HG02798 (cell line): ENCODE measurements at regions not wholly inside any gene's neighbourhood (a gene's known extent, or its start where the extent isn't known, plus 50 kb on each side); places are given as distances from the start of the nearest gene placed in this dataset.
"Not testable (repeated sequence)": the region's sequence is repeated elsewhere in the genome, so short reads cannot be mapped to it uniquely, and the experiment has no call there.

Experiments used
- ATAC-seq: cut with Tn5 transposase; IDR thresholded peaks from one replicate; pipeline ENCODE4 v1.9.1; 2021; ENCODE audit warnings: mild to moderate bottlenecking; ENCODE audit not compliant: unreplicated experiment, poor library complexity

GRCh38 chr2:7140306-7140705 is 223.1 kb downstream of the RNF144A start:
- ATAC-seq = no peak

- no peak for ATAC-seq
Observed at GRCh38 chr2:7145707-7146106, 228.5 kb downstream of the RNF144A start.

GRCh38 chr2:7146151-7146550 is 228.9 kb downstream of the RNF144A start:
- no peak for ATAC-seq

- ATAC-seq = no peak
Observed at GRCh38 chr2:7154656-7155055, 237.4 kb downstream of the RNF144A start.

GRCh38 chr2:7161501-7161900 is 244.3 kb downstream of the RNF144A start:
- no peak for ATAC-seq

GRCh38 chr2:7165736-7166135 is 248.5 kb downstream of the RNF144A start:
- no peak for ATAC-seq

- ATAC-seq = no peak
Observed at GRCh38 chr2:7167801-7168411, 250.7 kb downstream of the RNF144A start.

- ATAC-seq = no peak
Observed at GRCh38 chr2:7169593-7169992, 252.4 kb downstream of the RNF144A start.

- ATAC-seq = not testable (repeated sequence)
Observed at GRCh38 chr2:7178996-7179395, 261.8 kb downstream of the RNF144A start.

- ATAC-seq = no peak
Observed at GRCh38 chr2:7180638-7181370, 263.6 kb downstream of the RNF144A start.

GRCh38 chr2:7182525-7182924 is 265.3 kb downstream of the RNF144A start:
- no peak for ATAC-seq

GRCh38 chr2:7189106-7189505 is 271.9 kb downstream of the RNF144A start:
- no peak for ATAC-seq

GRCh38 chr2:7190587-7191324 is 273.5 kb downstream of the RNF144A start:
- ATAC-seq = no peak

- no peak for ATAC-seq
Observed at GRCh38 chr2:7191932-7192331, 274.7 kb downstream of the RNF144A start.

- ATAC-seq = no peak
Observed at GRCh38 chr2:7193457-7193856, 276.2 kb downstream of the RNF144A start.

GRCh38 chr2:7194950-7195349 is 277.7 kb downstream of the RNF144A start:
- ATAC-seq = no peak

- no peak for ATAC-seq
Observed at GRCh38 chr2:7196883-7197282, 279.7 kb downstream of the RNF144A start.

- ATAC-seq = no peak
Observed at GRCh38 chr2:7201851-7202250, 284.6 kb downstream of the RNF144A start.

- no peak for ATAC-seq
Observed at GRCh38 chr2:7203056-7203467, 285.9 kb downstream of the RNF144A start.

- no peak for ATAC-seq
Observed at GRCh38 chr2:7205151-7205830, 288.1 kb downstream of the RNF144A start.
